ENCODE measurements at regions not wholly inside any gene's neighbourhood (a gene's known extent, or its start where the extent isn't known, plus 50 kb on each side); places are given as distances from the start of the nearest gene placed in this dataset.

GRCh38 chr4:89588421-89588820 is 248.5 kb downstream of the SNCA start:
- TF ChIP-seq CTCF (IDR thresholded peaks at IDR 0.05; ENCODE audit: low read depth, low read length, poor library complexity, severe bottlenecking) = no peak
- no peak for TF ChIP-seq EZH2phosphoT487 (IDR thresholded peaks at IDR 0.05; ENCODE audit: borderline replicate concordance, low read length)

Data from DOHH2 (cell line).